Left hindlimb (tissue), 1 donor: ENCODE measurements at regions not wholly inside any gene's neighbourhood (a gene's known extent, or its start where the extent isn't known, plus 50 kb on each side); places are given as distances from the start of the nearest gene placed in this dataset.

Source experiments
- DNase-seq: peaks from one replicate; pipeline ENCODE4 v3.0.0-alpha.2; 2018

GRCh38 chr6:40906759-40907158 is 132.3 kb downstream of the UNC5CL start:
- no peak for DNase-seq

GRCh38 chr6:40904583-40905194 is 134.3 kb downstream of the UNC5CL start:
- no peak for DNase-seq

- no peak for DNase-seq
These were observed 135.6 kb downstream of the UNC5CL start for GRCh38 chr6:40903456-40903855.

- DNase-seq: no peak
These were observed 137.5 kb downstream of the UNC5CL start for GRCh38 chr6:40901322-40902055.

GRCh38 chr6:40900791-40901190 is 138.2 kb downstream of the UNC5CL start:
- DNase-seq: no peak

- DNase-seq: no peak
These were observed 139.3 kb downstream of the UNC5CL start for GRCh38 chr6:40899684-40900155.

- DNase-seq: no peak
These were observed 140.9 kb downstream of the UNC5CL start for GRCh38 chr6:40898073-40898472.

GRCh38 chr6:40897390-40898003 is 141.5 kb downstream of the UNC5CL start:
- no peak for DNase-seq

- no peak for DNase-seq
These were observed 142.3 kb downstream of the UNC5CL start for GRCh38 chr6:40896696-40897095.

GRCh38 chr6:40894962-40895799 is 143.8 kb downstream of the UNC5CL start:
- peak; percentile 42 for DNase-seq

- no peak for DNase-seq
These were observed 146.0 kb downstream of the UNC5CL start for GRCh38 chr6:40893021-40893420.

GRCh38 chr6:40892223-40892622 is 146.8 kb downstream of the UNC5CL start:
- no peak for DNase-seq

GRCh38 chr6:40891686-40892085 is 147.3 kb downstream of the UNC5CL start:
- no peak for DNase-seq

GRCh38 chr6:40891131-40891530 is 147.9 kb downstream of the UNC5CL start:
- no peak for DNase-seq

- DNase-seq: no peak
These were observed 149.7 kb downstream of the UNC5CL start for GRCh38 chr6:40889137-40889832.

- no peak for DNase-seq
These were observed 150.5 kb downstream of the UNC5CL start for GRCh38 chr6:40888456-40888990.

GRCh38 chr6:40887792-40888340 is 151.2 kb downstream of the UNC5CL start:
- no peak for DNase-seq

GRCh38 chr6:40887079-40887791 is 151.8 kb downstream of the UNC5CL start:
- DNase-seq: no peak

GRCh38 chr6:40885139-40885774 is 153.8 kb downstream of the UNC5CL start:
- DNase-seq: no peak

- no peak for DNase-seq
These were observed 156.6 kb downstream of the UNC5CL start for GRCh38 chr6:40882323-40882997.
